ENCODE measurements at regions not wholly inside any gene's neighbourhood (a gene's known extent, or its start where the extent isn't known, plus 50 kb on each side); places are given as distances from the start of the nearest gene placed in this dataset.

- Histone ChIP-seq H3K4me1 (ENCODE audit: control insufficient read depth, insufficient read depth, low read length, poor library complexity, severe bottlenecking) (no peaks in the 10 kb centered on the region), H3K27me3 (replicated peaks; ENCODE audit: control insufficient read depth, insufficient read depth, low read length, poor library complexity, severe bottlenecking) (no peaks in the 10 kb centered on the region), H3K4me3 (ENCODE audit: insufficient read depth, low read depth, low read length, poor library complexity, severe bottlenecking) (no peak overlapping the region), H3K27ac (ENCODE audit: insufficient read depth, low read length, poor library complexity, severe bottlenecking) (no peak overlapping the region), H3K36me3 (ENCODE audit: control insufficient read depth, insufficient read depth, low read length) (no peaks in the 10 kb centered on the region), H3K9me3 (ENCODE audit: control insufficient read depth, low read length) (no peaks in the 10 kb centered on the region)
- DNase-seq: no peak
Observed at GRCh38 chr4:115720611-115721010, 607.2 kb upstream of the NDST4 start.

GRCh38 chr4:115711575-115711974 lies 598.2 kb upstream of the NDST4 start:
- Histone ChIP-seq H3K27ac (ENCODE audit: insufficient read depth, low read length, poor library complexity, severe bottlenecking) (no peak overlapping the region), H3K4me1 (ENCODE audit: control insufficient read depth, insufficient read depth, low read length, poor library complexity, severe bottlenecking) (no peaks in the 10 kb centered on the region), H3K27me3 (replicated peaks; ENCODE audit: control insufficient read depth, insufficient read depth, low read length, poor library complexity, severe bottlenecking) (no peaks in the 10 kb centered on the region), H3K4me3 (ENCODE audit: insufficient read depth, low read depth, low read length, poor library complexity, severe bottlenecking) (no peak overlapping the region), H3K9me3 (ENCODE audit: control insufficient read depth, low read length) (no peaks in the 10 kb centered on the region), H3K36me3 (ENCODE audit: control insufficient read depth, insufficient read depth, low read length) (no peaks in the 10 kb centered on the region)
- DNase-seq: no peak

GRCh38 chr4:115688961-115689360 lies 575.5 kb upstream of the NDST4 start:
- H3K27ac ChIP-seq (ENCODE audit: insufficient read depth, low read length, poor library complexity, severe bottlenecking): no peak overlapping the region
- DNase-seq: no peak
- no peak overlapping the region for H3K4me3 ChIP-seq (ENCODE audit: insufficient read depth, low read depth, low read length, poor library complexity, severe bottlenecking)
- H3K36me3 ChIP-seq (ENCODE audit: control insufficient read depth, insufficient read depth, low read length): no peaks in the 10 kb centered on the region
- H3K27me3 ChIP-seq (replicated peaks; ENCODE audit: control insufficient read depth, insufficient read depth, low read length, poor library complexity, severe bottlenecking): no peaks in the 10 kb centered on the region
- H3K4me1 ChIP-seq (ENCODE audit: control insufficient read depth, insufficient read depth, low read length, poor library complexity, severe bottlenecking): no peaks in the 10 kb centered on the region
- no peaks in the 10 kb centered on the region for H3K9me3 ChIP-seq (ENCODE audit: control insufficient read depth, low read length)

- Histone ChIP-seq H3K27me3 (replicated peaks; ENCODE audit: control insufficient read depth, insufficient read depth, low read length, poor library complexity, severe bottlenecking) (no peaks in the 10 kb centered on the region), H3K4me3 (ENCODE audit: insufficient read depth, low read depth, low read length, poor library complexity, severe bottlenecking) (no peak overlapping the region), H3K9me3 (ENCODE audit: control insufficient read depth, low read length) (no peaks in the 10 kb centered on the region), H3K27ac (ENCODE audit: insufficient read depth, low read length, poor library complexity, severe bottlenecking) (no peak overlapping the region), H3K36me3 (ENCODE audit: control insufficient read depth, insufficient read depth, low read length) (no peaks in the 10 kb centered on the region), H3K4me1 (ENCODE audit: control insufficient read depth, insufficient read depth, low read length, poor library complexity, severe bottlenecking) (no peaks in the 10 kb centered on the region)
- DNase-seq: no peak
Observed at GRCh38 chr4:115687052-115687755, 573.8 kb upstream of the NDST4 start.

- H3K27ac ChIP-seq (ENCODE audit: insufficient read depth, low read length, poor library complexity, severe bottlenecking): no peak overlapping the region
- DNase-seq: no peak
- no peaks in the 10 kb centered on the region for H3K36me3 ChIP-seq (ENCODE audit: control insufficient read depth, insufficient read depth, low read length)
- no peaks in the 10 kb centered on the region for H3K9me3 ChIP-seq (ENCODE audit: control insufficient read depth, low read length)
- H3K27me3 ChIP-seq (replicated peaks; ENCODE audit: control insufficient read depth, insufficient read depth, low read length, poor library complexity, severe bottlenecking): no peaks in the 10 kb centered on the region
- no peak overlapping the region for H3K4me3 ChIP-seq (ENCODE audit: insufficient read depth, low read depth, low read length, poor library complexity, severe bottlenecking)
- no peaks in the 10 kb centered on the region for H3K4me1 ChIP-seq (ENCODE audit: control insufficient read depth, insufficient read depth, low read length, poor library complexity, severe bottlenecking)
Observed at GRCh38 chr4:115678425-115678941, 565.1 kb upstream of the NDST4 start.

GRCh38 chr4:115675719-115676118 lies 562.3 kb upstream of the NDST4 start:
- H3K4me3 ChIP-seq (ENCODE audit: insufficient read depth, low read depth, low read length, poor library complexity, severe bottlenecking): no peak overlapping the region
- no peaks in the 10 kb centered on the region for H3K36me3 ChIP-seq (ENCODE audit: control insufficient read depth, insufficient read depth, low read length)
- H3K27ac ChIP-seq (ENCODE audit: insufficient read depth, low read length, poor library complexity, severe bottlenecking): no peak overlapping the region
- no peaks in the 10 kb centered on the region for H3K27me3 ChIP-seq (replicated peaks; ENCODE audit: control insufficient read depth, insufficient read depth, low read length, poor library complexity, severe bottlenecking)
- DNase-seq: no peak
- no peaks in the 10 kb centered on the region for H3K4me1 ChIP-seq (ENCODE audit: control insufficient read depth, insufficient read depth, low read length, poor library complexity, severe bottlenecking)
- no peaks in the 10 kb centered on the region for H3K9me3 ChIP-seq (ENCODE audit: control insufficient read depth, low read length)

- no peaks in the 10 kb centered on the region for H3K9me3 ChIP-seq (ENCODE audit: control insufficient read depth, low read length)
- DNase-seq: no peak
- H3K4me1 ChIP-seq (ENCODE audit: control insufficient read depth, insufficient read depth, low read length, poor library complexity, severe bottlenecking): no peaks in the 10 kb centered on the region
- no peaks in the 10 kb centered on the region for H3K27me3 ChIP-seq (replicated peaks; ENCODE audit: control insufficient read depth, insufficient read depth, low read length, poor library complexity, severe bottlenecking)
- no peak overlapping the region for H3K27ac ChIP-seq (ENCODE audit: insufficient read depth, low read length, poor library complexity, severe bottlenecking)
- no peak overlapping the region for H3K4me3 ChIP-seq (ENCODE audit: insufficient read depth, low read depth, low read length, poor library complexity, severe bottlenecking)
- H3K36me3 ChIP-seq (ENCODE audit: control insufficient read depth, insufficient read depth, low read length): no peaks in the 10 kb centered on the region
Observed at GRCh38 chr4:115674485-115674884, 561.1 kb upstream of the NDST4 start.

GRCh38 chr4:115671581-115671980 lies 558.2 kb upstream of the NDST4 start:
- Histone ChIP-seq H3K36me3 (ENCODE audit: control insufficient read depth, insufficient read depth, low read length) (no peaks in the 10 kb centered on the region), H3K4me3 (ENCODE audit: insufficient read depth, low read depth, low read length, poor library complexity, severe bottlenecking) (no peak overlapping the region), H3K9me3 (ENCODE audit: control insufficient read depth, low read length) (no peaks in the 10 kb centered on the region), H3K27me3 (replicated peaks; ENCODE audit: control insufficient read depth, insufficient read depth, low read length, poor library complexity, severe bottlenecking) (no peaks in the 10 kb centered on the region), H3K27ac (ENCODE audit: insufficient read depth, low read length, poor library complexity, severe bottlenecking) (no peak overlapping the region), H3K4me1 (ENCODE audit: control insufficient read depth, insufficient read depth, low read length, poor library complexity, severe bottlenecking) (no peaks in the 10 kb centered on the region)
- DNase-seq: no peak

- Histone ChIP-seq H3K36me3 (ENCODE audit: control insufficient read depth, insufficient read depth, low read length) (no peaks in the 10 kb centered on the region), H3K9me3 (ENCODE audit: control insufficient read depth, low read length) (no peaks in the 10 kb centered on the region), H3K4me3 (ENCODE audit: insufficient read depth, low read depth, low read length, poor library complexity, severe bottlenecking) (no peak overlapping the region), H3K27me3 (replicated peaks; ENCODE audit: control insufficient read depth, insufficient read depth, low read length, poor library complexity, severe bottlenecking) (no peaks in the 10 kb centered on the region), H3K4me1 (ENCODE audit: control insufficient read depth, insufficient read depth, low read length, poor library complexity, severe bottlenecking) (no peaks in the 10 kb centered on the region), H3K27ac (ENCODE audit: insufficient read depth, low read length, poor library complexity, severe bottlenecking) (no peak overlapping the region)
- DNase-seq: no peak
Observed at GRCh38 chr4:115670930-115671329, 557.5 kb upstream of the NDST4 start.

GRCh38 chr4:115668396-115668795 lies 555.0 kb upstream of the NDST4 start:
- DNase-seq: no peak
- Histone ChIP-seq H3K4me1 (ENCODE audit: control insufficient read depth, insufficient read depth, low read length, poor library complexity, severe bottlenecking) (no peaks in the 10 kb centered on the region), H3K4me3 (ENCODE audit: insufficient read depth, low read depth, low read length, poor library complexity, severe bottlenecking) (no peak overlapping the region), H3K36me3 (ENCODE audit: control insufficient read depth, insufficient read depth, low read length) (no peaks in the 10 kb centered on the region), H3K27ac (ENCODE audit: insufficient read depth, low read length, poor library complexity, severe bottlenecking) (no peak overlapping the region), H3K27me3 (replicated peaks; ENCODE audit: control insufficient read depth, insufficient read depth, low read length, poor library complexity, severe bottlenecking) (no peaks in the 10 kb centered on the region), H3K9me3 (ENCODE audit: control insufficient read depth, low read length) (no peaks in the 10 kb centered on the region)
